22Rv1 (cell line): ENCODE measurements at regions not wholly inside any gene's neighbourhood (a gene's known extent, or its start where the extent isn't known, plus 50 kb on each side); places are given as distances from the start of the nearest gene placed in this dataset.

Experiments used
- CTCF ChIP-seq: fragments of 450-650 bp; IDR thresholded peaks from 2 replicates; pipeline ENCODE4 v1.5.1; 2017; ENCODE audit warnings: mild to moderate bottlenecking
- ZFX ChIP-seq: fragments of 450-650 bp; IDR thresholded peaks from 2 replicates; pipeline ENCODE4 v1.6.1; 2017; ENCODE audit warnings: antibody characterized with exemption, borderline replicate concordance

DNA sequence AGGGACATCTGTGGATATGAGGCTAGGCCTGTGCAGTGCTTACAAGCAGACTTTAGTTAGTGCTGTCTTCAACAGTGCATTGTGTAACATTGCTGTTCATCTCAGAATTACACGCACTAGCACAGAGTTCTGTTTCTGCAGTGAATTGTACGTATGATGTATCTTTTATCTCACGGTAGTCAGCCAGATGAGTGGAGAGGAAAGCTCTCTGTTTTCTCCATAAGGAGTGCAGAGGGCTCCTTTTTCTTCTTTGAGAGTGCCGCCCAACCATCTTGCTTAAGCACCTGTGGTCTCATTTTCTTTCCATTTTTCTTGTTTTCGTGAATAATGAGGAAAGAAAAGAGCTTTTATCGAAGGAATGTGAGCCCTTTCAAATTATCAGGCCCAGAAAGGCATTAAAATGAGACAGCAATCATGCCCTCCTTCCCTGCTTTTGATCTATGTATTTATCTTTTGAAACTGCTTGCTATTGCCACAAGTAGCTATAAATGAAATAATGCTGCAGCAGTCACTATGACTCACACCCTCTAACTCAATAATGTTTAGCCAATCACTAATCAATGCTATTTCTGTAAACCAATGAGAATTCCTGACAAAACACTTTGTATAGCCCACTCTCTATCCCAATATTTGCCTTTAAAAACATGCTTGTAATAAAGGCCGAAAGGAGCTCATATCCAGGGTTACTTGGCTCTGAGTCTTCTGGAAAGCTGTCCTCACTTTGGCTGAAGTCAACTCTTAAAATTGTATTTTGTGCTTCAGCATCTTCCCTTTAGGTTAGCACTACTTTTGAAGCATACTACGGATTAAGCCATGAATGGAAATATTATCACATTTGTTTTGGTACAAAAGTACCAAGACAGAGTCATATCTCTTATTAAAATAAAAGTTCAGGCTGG, 226.0 kb upstream of the P2RY1 start:
- TF ChIP-seq CTCF (no peak), ZFX (no peak)
